HT1080 (cell line): ENCODE measurements at regions not wholly inside any gene's neighbourhood (a gene's known extent, or its start where the extent isn't known, plus 50 kb on each side); places are given as distances from the start of the nearest gene placed in this dataset.

Experiments
- DNase-seq: peaks from one replicate; pipeline ENCODE4 v3.0.0-alpha.2; 2015; ENCODE audit warnings: low read depth

GRCh38 chr2:43057026-43057741, 169.2 kb downstream of the ZFP36L2 start:
- no peak for DNase-seq

- no peak for DNase-seq
These were observed 170.4 kb downstream of the ZFP36L2 start for GRCh38 chr2:43055985-43056384.

GRCh38 chr2:43055086-43055912, 171.1 kb downstream of the ZFP36L2 start:
- no peak for DNase-seq

- no peak for DNase-seq
These were observed 172.0 kb downstream of the ZFP36L2 start for GRCh38 chr2:43054367-43054766.

GRCh38 chr2:43052944-43053306, 173.5 kb downstream of the ZFP36L2 start:
- no peak for DNase-seq

- DNase-seq, result no peak
These were observed 174.0 kb downstream of the ZFP36L2 start for GRCh38 chr2:43052204-43052943.

- DNase-seq, result peak; percentile 80
These were observed 175.1 kb downstream of the ZFP36L2 start for GRCh38 chr2:43051338-43051737.

GRCh38 chr2:43050866-43051265, 175.5 kb downstream of the ZFP36L2 start:
- DNase-seq, result no peak

GRCh38 chr2:43049836-43050801, 176.3 kb downstream of the ZFP36L2 start:
- DNase-seq, result no peak

- DNase-seq, result no peak
These were observed 179.1 kb downstream of the ZFP36L2 start for GRCh38 chr2:43047187-43047780.

GRCh38 chr2:43045866-43046265, 180.5 kb downstream of the ZFP36L2 start:
- DNase-seq, result no peak

GRCh38 chr2:43044093-43044681, 182.2 kb downstream of the ZFP36L2 start:
- DNase-seq, result no peak

- DNase-seq, result no peak
These were observed 182.9 kb downstream of the ZFP36L2 start for GRCh38 chr2:43043553-43043870.

- DNase-seq, result peak; percentile 99
These were observed 184.6 kb downstream of the ZFP36L2 start for GRCh38 chr2:43041661-43042360.

- no peak for DNase-seq
These were observed 185.2 kb downstream of the ZFP36L2 start for GRCh38 chr2:43041173-43041591.

- DNase-seq, result no peak
These were observed 186.1 kb downstream of the ZFP36L2 start for GRCh38 chr2:43040084-43040854.

- no peak for DNase-seq
These were observed 186.9 kb downstream of the ZFP36L2 start for GRCh38 chr2:43039376-43040080.

- no peak for DNase-seq
These were observed 187.7 kb downstream of the ZFP36L2 start for GRCh38 chr2:43038696-43039094.
